ENCODE measurements at regions not wholly inside any gene's neighbourhood (a gene's known extent, or its start where the extent isn't known, plus 50 kb on each side); places are given as distances from the start of the nearest gene placed in this dataset.

DNA sequence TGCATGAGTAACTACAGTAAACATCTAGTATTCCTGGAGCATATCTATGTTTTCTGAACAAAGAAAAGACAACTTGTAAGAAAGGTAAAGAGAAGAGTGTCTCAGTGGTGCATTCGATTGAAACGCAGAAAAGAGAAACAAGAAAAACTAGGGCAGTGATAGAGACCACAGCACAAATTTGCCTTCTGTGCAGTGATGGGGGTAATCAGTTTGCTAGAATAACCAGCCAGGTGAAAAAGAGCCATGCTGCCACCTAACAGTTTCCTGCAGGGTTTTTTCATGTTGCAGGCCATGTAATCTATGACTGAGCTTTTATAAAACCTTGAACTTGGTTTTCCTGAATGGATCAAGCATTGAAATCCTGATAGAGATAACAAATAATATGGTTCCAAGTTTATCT lies 198.4 kb upstream of the MEF2C start:
- Mint-ChIP-seq H3K4me1 (no peaks in the 10 kb centered on the region), H3K4me3 (no peak overlapping the region), H3K36me3 (ENCODE audit: low read depth) (no peaks in the 10 kb centered on the region), H3K27ac (no peak overlapping the region), H3K27me3 (no peaks in the 10 kb centered on the region), H3K9me3 (no peaks in the 10 kb centered on the region)
- intact Hi-C loops (cut with micrococcal nuclease): no loop called here
- no peak for DNase-seq

DNA sequence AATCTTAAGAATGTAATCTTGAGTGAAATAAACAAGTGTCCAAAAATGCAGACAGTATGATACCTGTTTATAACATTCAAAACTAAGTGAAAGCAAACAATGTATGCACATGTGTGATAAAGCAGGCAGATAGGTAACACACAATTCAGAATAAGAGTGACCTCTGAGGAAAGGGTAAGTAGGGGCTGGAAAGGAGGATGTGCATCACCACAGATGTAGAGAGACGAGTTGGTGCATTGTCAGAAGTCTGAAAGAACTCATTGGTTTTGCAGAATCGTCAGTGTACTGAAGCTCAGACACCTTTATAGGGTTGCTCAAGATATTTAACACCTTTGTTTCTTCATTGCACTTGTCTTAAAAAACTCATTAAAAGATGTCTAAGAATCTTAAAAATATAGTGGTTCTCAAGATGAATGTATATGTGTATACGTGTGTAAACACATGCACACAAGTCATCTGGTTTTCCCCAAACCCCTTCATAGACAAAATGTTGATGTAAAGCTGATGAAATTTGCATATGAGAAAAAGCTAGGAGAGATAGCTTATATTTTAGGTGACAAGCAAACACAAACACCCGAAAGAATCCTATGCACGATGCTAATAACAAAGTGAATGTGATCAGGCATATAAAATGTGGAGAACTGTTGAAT lies 197.6 kb upstream of the MEF2C start:
- H3K27me3 Mint-ChIP-seq: no peaks in the 10 kb centered on the region

DNA sequence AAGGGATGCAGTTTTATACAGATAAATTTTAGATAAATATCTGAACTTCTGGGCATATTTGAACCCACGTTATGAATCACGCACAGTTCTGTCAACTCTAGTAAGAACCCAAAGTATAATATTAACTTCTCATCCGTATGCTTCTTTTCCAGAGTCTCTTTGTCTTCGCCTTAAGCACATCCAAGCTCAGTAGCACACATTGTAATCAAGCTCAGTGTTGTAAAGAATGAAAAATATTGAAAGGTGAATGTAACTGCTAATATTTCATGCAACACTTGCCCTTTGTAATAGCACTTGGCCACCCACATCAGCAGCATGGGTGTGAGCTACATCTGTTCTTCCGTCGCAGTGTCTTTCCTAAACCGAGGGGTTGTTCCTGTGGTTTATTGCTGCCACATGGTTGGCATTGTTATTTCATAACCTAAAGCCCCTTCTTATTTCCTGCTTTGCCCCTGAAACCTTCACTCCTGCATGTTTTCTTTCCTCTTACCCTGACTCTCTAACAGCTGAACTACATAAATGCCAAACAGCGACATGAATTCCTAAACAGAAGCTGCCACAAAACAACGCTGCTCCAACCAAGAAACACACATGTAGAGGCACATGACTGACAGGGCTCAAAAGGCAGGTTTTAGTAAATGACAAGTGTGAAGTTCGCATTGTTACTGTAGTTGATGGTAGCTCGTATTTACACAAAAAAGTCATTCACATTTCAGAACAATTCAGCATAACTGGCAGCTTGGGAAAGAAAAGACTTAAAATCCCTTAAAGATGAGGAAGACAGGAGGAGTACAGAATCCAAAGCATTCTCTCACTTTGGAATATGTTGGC lies 190.1 kb upstream of the MEF2C start:
- Mint-ChIP-seq H3K9me3 (no peaks in the 10 kb centered on the region), H3K4me1 (no peaks in the 10 kb centered on the region), H3K27me3 (peaks cover 5% of the 10 kb centered on the region), H3K27ac (no peak overlapping the region), H3K4me3 (no peak overlapping the region), H3K36me3 (ENCODE audit: low read depth) (no peaks in the 10 kb centered on the region)
- no peak for DNase-seq
- intact Hi-C loops (cut with micrococcal nuclease): no loop called here

More for the DNA sequence above, 197.6 kb upstream of the MEF2C start:
- Mint-ChIP-seq H3K4me3 (no peak overlapping the region), H3K9me3 (no peaks in the 10 kb centered on the region), H3K27ac (no peak overlapping the region), H3K36me3 (ENCODE audit: low read depth) (no peaks in the 10 kb centered on the region), H3K4me1 (no peaks in the 10 kb centered on the region)
- intact Hi-C loops (cut with micrococcal nuclease): no loop called here
- DNase-seq: no peak

DNA sequence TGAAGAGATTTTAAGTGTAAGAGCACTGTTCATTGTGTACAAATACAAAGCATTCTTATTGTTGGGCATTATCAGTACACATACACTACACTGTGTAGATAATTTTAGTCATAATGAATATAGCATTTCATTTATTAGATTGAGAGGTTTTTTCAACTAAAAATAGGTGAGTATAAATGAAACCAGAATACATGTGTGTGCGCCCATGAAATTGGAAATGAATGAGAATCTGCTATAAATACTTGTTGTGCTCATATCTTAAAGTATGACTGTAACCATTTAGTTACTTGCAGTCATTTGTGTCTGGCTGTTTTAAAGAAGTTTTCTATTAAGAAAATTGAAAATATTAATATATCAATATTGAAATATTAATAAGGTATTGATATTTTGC lies 189.0 kb upstream of the MEF2C start:
- no peak overlapping the region for H3K4me3 Mint-ChIP-seq
- intact Hi-C loops (cut with micrococcal nuclease): no loop called here
- no peaks in the 10 kb centered on the region for H3K9me3 Mint-ChIP-seq
- H3K36me3 Mint-ChIP-seq (ENCODE audit: low read depth): no peaks in the 10 kb centered on the region
- H3K4me1 Mint-ChIP-seq: no peaks in the 10 kb centered on the region
- DNase-seq: no peak
- H3K27me3 Mint-ChIP-seq: peaks cover 5% of the 10 kb centered on the region
- H3K27ac Mint-ChIP-seq: no peak overlapping the region

DNA sequence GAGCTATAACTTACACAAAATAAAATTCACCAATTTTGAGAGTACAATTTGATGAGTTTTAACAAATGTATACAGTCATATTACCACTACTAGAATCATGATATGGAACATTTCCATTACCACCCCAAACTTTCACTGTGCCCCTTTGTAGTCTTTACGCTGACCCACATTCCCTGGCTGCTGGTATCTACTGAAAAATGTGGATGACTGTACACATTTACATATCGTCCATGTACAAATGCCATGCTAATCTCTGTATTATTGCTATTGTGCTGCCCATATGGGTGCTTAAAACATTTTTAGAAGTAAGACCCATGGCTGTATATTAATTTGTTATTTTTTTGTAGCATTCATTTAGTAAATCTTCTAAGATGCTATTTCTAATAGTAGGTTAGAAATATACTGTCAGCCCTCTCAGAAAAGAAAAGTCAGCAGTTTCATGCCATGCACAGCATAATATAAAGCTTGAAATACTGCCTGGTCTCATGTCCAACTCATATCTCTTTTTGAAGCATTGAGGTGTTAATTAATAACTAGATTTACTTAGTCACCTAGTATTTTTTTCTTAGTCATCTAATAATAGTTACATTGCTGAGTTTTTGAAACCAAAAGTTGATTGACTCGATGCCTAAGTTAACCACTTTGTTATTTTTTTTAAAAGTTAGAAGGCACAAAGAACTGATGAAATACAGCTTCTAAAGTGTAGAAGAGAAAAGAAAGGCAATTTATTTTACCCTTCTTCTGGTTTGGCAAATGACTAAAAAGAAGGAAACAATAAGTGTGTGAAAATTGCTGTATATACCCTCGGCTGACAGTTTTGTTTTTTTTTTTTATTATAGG lies 188.3 kb upstream of the MEF2C start:
- peaks cover 5% of the 10 kb centered on the region for H3K27me3 Mint-ChIP-seq
- intact Hi-C loops (cut with micrococcal nuclease): no loop called here
- no peaks in the 10 kb centered on the region for H3K36me3 Mint-ChIP-seq (ENCODE audit: low read depth)
- DNase-seq: no peak
- H3K4me3 Mint-ChIP-seq: no peak overlapping the region
- no peaks in the 10 kb centered on the region for H3K9me3 Mint-ChIP-seq
- no peak overlapping the region for H3K27ac Mint-ChIP-seq
- no peaks in the 10 kb centered on the region for H3K4me1 Mint-ChIP-seq

DNA sequence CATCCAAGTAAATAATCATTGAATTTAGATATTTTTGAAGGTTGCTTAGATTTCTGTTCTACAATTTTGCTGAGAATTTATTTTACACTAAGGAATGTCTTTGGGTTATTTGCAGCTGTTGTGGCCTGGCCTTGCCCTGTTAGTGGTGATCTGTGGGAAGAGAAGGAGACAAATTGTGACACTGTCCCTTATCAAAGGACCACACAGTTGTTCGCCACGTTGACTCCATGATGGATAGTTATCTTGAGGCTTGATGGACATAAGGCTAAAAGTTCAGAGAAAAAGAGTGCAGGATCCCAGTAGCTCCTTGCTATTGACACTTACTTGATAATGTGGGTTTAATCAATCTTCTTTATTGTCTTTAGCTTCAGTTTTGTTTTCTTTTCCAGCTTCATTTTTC lies 186.6 kb upstream of the MEF2C start:
- DNase-seq: no peak
- H3K9me3 Mint-ChIP-seq: no peaks in the 10 kb centered on the region
- H3K27me3 Mint-ChIP-seq: peaks cover 5% of the 10 kb centered on the region
- no peaks in the 10 kb centered on the region for H3K4me1 Mint-ChIP-seq
- intact Hi-C loops (cut with micrococcal nuclease): no loop called here
- no peak overlapping the region for H3K27ac Mint-ChIP-seq
- H3K4me3 Mint-ChIP-seq: no peak overlapping the region
- no peaks in the 10 kb centered on the region for H3K36me3 Mint-ChIP-seq (ENCODE audit: low read depth)

- intact Hi-C loops (cut with micrococcal nuclease): no loop called here
- no peak for DNase-seq
- no peak overlapping the region for H3K27ac Mint-ChIP-seq
- H3K27me3 Mint-ChIP-seq: no peaks in the 10 kb centered on the region
- no peaks in the 10 kb centered on the region for H3K9me3 Mint-ChIP-seq
- no peaks in the 10 kb centered on the region for H3K4me1 Mint-ChIP-seq
- H3K4me3 Mint-ChIP-seq: no peak overlapping the region
- no peaks in the 10 kb centered on the region for H3K36me3 Mint-ChIP-seq (ENCODE audit: low read depth)
Measured at GRCh38 chr5:89067362-89067761, 184.4 kb upstream of the MEF2C start.

GRCh38 chr5:89065919-89066318 lies 182.9 kb upstream of the MEF2C start:
- Mint-ChIP-seq H3K4me1 (no peaks in the 10 kb centered on the region), H3K4me3 (no peak overlapping the region), H3K27me3 (no peaks in the 10 kb centered on the region), H3K27ac (no peak overlapping the region), H3K36me3 (ENCODE audit: low read depth) (no peaks in the 10 kb centered on the region), H3K9me3 (no peaks in the 10 kb centered on the region)
- intact Hi-C loops (cut with micrococcal nuclease): no loop called here
- peak; percentile 55 for DNase-seq

- no peaks in the 10 kb centered on the region for H3K4me1 Mint-ChIP-seq
- intact Hi-C loops (cut with micrococcal nuclease): no loop called here
- no peaks in the 10 kb centered on the region for H3K36me3 Mint-ChIP-seq (ENCODE audit: low read depth)
- H3K4me3 Mint-ChIP-seq: no peak overlapping the region
- no peaks in the 10 kb centered on the region for H3K9me3 Mint-ChIP-seq
- no peak overlapping the region for H3K27ac Mint-ChIP-seq
- no peaks in the 10 kb centered on the region for H3K27me3 Mint-ChIP-seq
- DNase-seq: no peak
Measured at GRCh38 chr5:89064736-89065135, 181.8 kb upstream of the MEF2C start.

DNA sequence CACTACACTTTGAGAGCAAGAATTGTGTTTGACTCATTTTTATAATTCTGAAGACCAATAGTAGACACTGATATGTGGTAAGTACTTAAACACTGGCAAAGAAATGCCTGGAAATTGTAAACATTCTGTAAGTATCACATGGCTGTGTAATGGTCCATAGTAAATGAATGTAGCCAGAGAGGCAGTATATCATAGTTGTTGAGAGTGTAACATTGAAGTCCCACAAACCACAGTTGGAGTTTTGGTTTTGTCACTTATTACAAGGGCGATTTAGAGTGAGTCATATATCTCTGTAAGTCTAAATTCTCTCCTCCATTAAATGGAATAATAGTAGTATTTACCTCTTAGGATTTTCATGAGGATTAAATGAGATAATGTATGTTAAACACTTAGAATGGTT lies 181.1 kb upstream of the MEF2C start:
- no peak overlapping the region for H3K4me3 Mint-ChIP-seq
- no peaks in the 10 kb centered on the region for H3K9me3 Mint-ChIP-seq
- no peaks in the 10 kb centered on the region for H3K4me1 Mint-ChIP-seq
- H3K27ac Mint-ChIP-seq: no peak overlapping the region
- DNase-seq: no peak
- no peaks in the 10 kb centered on the region for H3K36me3 Mint-ChIP-seq (ENCODE audit: low read depth)
- H3K27me3 Mint-ChIP-seq: no peaks in the 10 kb centered on the region
- intact Hi-C loops (cut with micrococcal nuclease): no loop called here

GRCh38 chr5:89060768-89061167 lies 177.8 kb upstream of the MEF2C start:
- no peaks in the 10 kb centered on the region for H3K36me3 Mint-ChIP-seq (ENCODE audit: low read depth)
- H3K4me3 Mint-ChIP-seq: no peak overlapping the region
- intact Hi-C loops (cut with micrococcal nuclease): no loop called here
- no peaks in the 10 kb centered on the region for H3K4me1 Mint-ChIP-seq
- H3K27ac Mint-ChIP-seq: no peak overlapping the region
- H3K27me3 Mint-ChIP-seq: no peaks in the 10 kb centered on the region
- no peaks in the 10 kb centered on the region for H3K9me3 Mint-ChIP-seq
- DNase-seq: no peak

- intact Hi-C loops (cut with micrococcal nuclease): no loop called here
- H3K27ac Mint-ChIP-seq: no peak overlapping the region
- H3K9me3 Mint-ChIP-seq: no peaks in the 10 kb centered on the region
- no peaks in the 10 kb centered on the region for H3K4me1 Mint-ChIP-seq
- H3K27me3 Mint-ChIP-seq: no peaks in the 10 kb centered on the region
- H3K36me3 Mint-ChIP-seq (ENCODE audit: low read depth): no peaks in the 10 kb centered on the region
- no peak for DNase-seq
- no peak overlapping the region for H3K4me3 Mint-ChIP-seq
Measured at GRCh38 chr5:89059274-89059673, 176.3 kb upstream of the MEF2C start.

- H3K4me3 Mint-ChIP-seq: no peak overlapping the region
- no peaks in the 10 kb centered on the region for H3K36me3 Mint-ChIP-seq (ENCODE audit: low read depth)
- H3K9me3 Mint-ChIP-seq: no peaks in the 10 kb centered on the region
- no peaks in the 10 kb centered on the region for H3K4me1 Mint-ChIP-seq
- no peaks in the 10 kb centered on the region for H3K27me3 Mint-ChIP-seq
- H3K27ac Mint-ChIP-seq: no peak overlapping the region
- DNase-seq: no peak
- intact Hi-C loops (cut with micrococcal nuclease): no loop called here
Measured at GRCh38 chr5:89055695-89056085, 172.7 kb upstream of the MEF2C start.

- Mint-ChIP-seq H3K27me3 (no peaks in the 10 kb centered on the region), H3K4me1 (no peaks in the 10 kb centered on the region), H3K4me3 (no peak overlapping the region), H3K9me3 (peaks cover 4% of the 10 kb centered on the region), H3K36me3 (ENCODE audit: low read depth) (no peaks in the 10 kb centered on the region), H3K27ac (no peak overlapping the region)
- intact Hi-C loops (cut with micrococcal nuclease): no loop called here
- no peak for DNase-seq
Measured at GRCh38 chr5:89055015-89055694, 172.2 kb upstream of the MEF2C start.
